C4-2B (cell line): ENCODE measurements at regions not wholly inside any gene's neighbourhood (a gene's known extent, or its start where the extent isn't known, plus 50 kb on each side); places are given as distances from the start of the nearest gene placed in this dataset.
"Not testable (repeated sequence)": the region's sequence is repeated elsewhere in the genome, so short reads cannot be mapped to it uniquely, and the experiment has no call there.

Experiments
- CTCF ChIP-seq: fragments of 450-650 bp; conservative IDR thresholded peaks from 2 replicates; pipeline ENCODE4 v1.5.1; 2017; ENCODE audit warnings: mild to moderate bottlenecking
- ZFX ChIP-seq: fragments of 450-650 bp; IDR thresholded peaks from 2 replicates; pipeline ENCODE4 v1.6.1; 2017

GRCh38 chr14:28252124-28252523 is 514.5 kb upstream of the FOXG1 start:
- TF ChIP-seq CTCF, ZFX: not testable (repeated sequence)
